ENCODE measurements at regions not wholly inside any gene's neighbourhood (a gene's known extent, or its start where the extent isn't known, plus 50 kb on each side); places are given as distances from the start of the nearest gene placed in this dataset.

DNA sequence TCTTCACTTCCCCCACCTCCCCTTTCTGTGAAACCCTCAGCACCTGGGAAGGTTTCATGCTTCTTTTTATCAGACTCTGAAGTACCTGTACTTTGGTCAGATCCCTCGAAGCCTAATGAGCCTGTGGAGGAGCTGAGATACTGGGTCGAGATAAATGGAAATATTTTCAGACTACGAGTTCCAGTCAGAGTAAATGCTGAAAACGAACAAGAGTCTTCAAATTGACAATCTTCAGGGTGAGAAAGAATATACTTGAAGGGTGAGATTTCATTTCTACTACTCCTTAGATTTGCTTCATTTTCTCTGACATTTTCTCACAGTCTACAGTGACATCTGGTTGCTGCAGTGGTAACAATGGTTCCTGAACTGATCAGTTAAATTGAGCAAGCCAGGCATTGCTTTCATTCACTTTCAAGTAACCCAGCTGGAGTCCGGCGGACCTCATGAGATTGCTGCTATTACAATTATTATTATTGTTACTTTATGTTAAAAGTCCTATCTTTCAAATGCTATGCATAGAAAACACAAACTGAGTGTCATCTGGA is 337.2 kb downstream of the VGLL3 start:
- TF ChIP-seq CTCF (IDR thresholded peaks at IDR 0.05) (no peak), POLR2A (IDR thresholded peaks at IDR 0.05) (no peak)

Measured in lower leg skin (tissue), 3 donors.